Duodenal mucosa (tissue), 2 donors: ENCODE measurements at regions not wholly inside any gene's neighbourhood (a gene's known extent, or its start where the extent isn't known, plus 50 kb on each side); places are given as distances from the start of the nearest gene placed in this dataset.

Source experiments
- H3K27ac ChIP-seq: one replicate; pipeline ENCODE4 v1.7.0; 2013; ENCODE audit warnings: low read depth, low read length
- H3K27me3 ChIP-seq, 2 donors: one replicate each; pipeline ENCODE4 v1.7.0; 2013; ENCODE audit warnings: low read length in 2 of 2, control low read depth in 1 of 2; ENCODE audit not compliant: insufficient read depth in 2 of 2, control insufficient read depth in 1 of 2
- H3K36me3 ChIP-seq, 2 donors: one replicate each; pipeline ENCODE4 v1.7.0; 2013; ENCODE audit warnings: low read length in 2 of 2, control low read depth in 1 of 2; ENCODE audit not compliant: insufficient read depth in 2 of 2, control insufficient read depth in 1 of 2
- H3K4me1 ChIP-seq, 2 donors: one replicate each; pipeline ENCODE4 v1.7.0; 2013; ENCODE audit warnings: low read length in 2 of 2, control low read depth in 1 of 2; ENCODE audit not compliant: insufficient read depth in 2 of 2, control insufficient read depth in 1 of 2
- H3K4me3 ChIP-seq, 2 donors: one replicate each; pipeline ENCODE4 v1.7.0; 2013; ENCODE audit warnings: low read length in 2 of 2, low read depth in 1 of 2
- H3K9ac ChIP-seq, 2 donors: one replicate each; pipeline ENCODE4 v1.7.0; 2013; ENCODE audit warnings: low read length in 2 of 2, low read depth in 1 of 2
- H3K9me3 ChIP-seq, 2 donors: one replicate each; pipeline ENCODE4 v1.7.0; 2013; ENCODE audit warnings: low read length in 2 of 2, control low read depth in 1 of 2; ENCODE audit not compliant: control insufficient read depth in 1 of 2

DNA sequence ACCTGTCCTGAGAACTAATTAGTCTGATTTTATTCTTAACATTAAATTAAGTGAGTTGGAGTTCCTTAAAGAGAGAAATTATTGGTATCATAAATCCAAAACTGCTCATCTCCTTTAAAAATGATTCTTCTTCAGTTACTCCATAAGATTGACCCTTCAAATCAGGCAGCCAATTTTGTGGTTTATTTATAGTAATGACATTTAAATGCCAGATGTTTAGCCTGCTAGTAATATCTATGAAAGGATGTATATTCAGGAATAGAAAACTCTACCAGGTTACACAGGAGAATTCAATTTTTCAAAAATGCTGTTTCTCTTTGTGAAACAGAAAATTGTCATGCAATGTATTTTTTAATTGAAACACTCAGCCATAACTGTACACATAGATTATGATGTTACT is 457.8 kb upstream of the ROBO2 start:
- Histone ChIP-seq H3K36me3 (no peaks in the 10 kb centered on the region), H3K4me3 (no peak overlapping the region), H3K4me1 (no peaks in the 10 kb centered on the region), H3K9me3 (no peaks in the 10 kb centered on the region), H3K27ac (no peak overlapping the region), H3K27me3 (no peaks in the 10 kb centered on the region), H3K9ac (no peak overlapping the region)

DNA sequence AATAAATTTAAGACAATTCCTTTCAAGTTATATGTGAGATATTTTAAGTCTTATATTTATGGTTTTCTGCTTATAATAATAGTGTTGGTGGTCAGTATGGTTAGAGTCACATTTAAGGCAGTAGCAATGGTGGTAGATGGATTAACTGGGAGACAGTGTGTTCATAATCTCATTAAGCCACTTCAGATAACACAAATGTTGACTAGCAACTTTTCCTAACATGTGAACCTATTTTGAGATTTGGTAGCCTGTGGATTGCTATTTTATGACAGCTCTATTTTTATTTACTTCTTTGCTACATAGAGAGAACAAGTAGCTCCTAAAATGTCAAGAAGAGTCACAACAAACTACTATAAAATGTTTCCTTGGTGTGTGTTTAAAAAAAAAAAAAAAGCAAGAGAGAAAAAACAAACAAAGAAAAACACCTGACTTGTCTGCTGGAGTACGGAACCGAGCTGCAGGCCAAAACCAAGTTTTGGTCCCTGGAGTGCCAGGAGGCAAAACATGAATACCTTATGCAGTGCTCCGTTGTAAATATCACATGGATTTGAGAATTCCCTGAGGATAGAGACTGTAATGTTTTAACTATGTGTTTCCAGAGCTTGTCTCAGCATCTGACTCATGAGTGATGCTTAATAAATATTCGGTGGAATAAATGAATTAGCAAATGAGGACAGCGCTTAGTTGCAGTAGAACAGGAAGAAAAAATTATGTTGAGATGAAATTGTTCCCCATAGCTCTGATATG is 457.1 kb upstream of the ROBO2 start:
- Histone ChIP-seq H3K4me1 (no peaks in the 10 kb centered on the region), H3K4me3 (no peak overlapping the region), H3K27me3 (no peaks in the 10 kb centered on the region), H3K9ac (no peak overlapping the region), H3K27ac (no peak overlapping the region), H3K9me3 (no peaks in the 10 kb centered on the region), H3K36me3 (no peaks in the 10 kb centered on the region)

DNA sequence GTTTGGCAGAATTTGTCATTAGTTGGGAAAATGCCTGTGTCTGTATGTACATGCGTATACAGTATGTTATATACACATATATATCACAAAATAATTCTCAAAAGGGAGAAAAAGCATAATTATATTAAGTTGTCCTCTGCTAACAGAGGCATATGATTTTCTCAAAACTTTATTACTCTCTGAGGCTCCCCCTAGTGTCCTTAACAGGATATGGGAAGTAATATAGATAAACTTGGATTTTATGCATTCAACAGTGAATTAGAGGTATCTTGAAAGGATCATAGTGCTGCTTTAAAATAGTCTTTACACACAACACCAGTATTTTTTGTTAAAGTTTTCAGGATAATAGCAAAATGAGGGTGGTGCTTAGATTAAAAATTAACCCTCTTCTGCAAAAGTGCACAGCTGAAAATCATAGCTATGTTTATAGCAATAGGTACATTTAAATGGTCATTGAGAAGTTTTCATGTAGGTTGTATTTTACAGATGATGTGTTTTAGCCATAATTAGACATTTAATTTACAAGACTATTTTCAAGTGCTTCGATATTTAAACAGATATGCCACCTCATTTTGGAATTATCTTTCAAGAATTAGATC is 454.0 kb upstream of the ROBO2 start:
- no peaks in the 10 kb centered on the region for H3K27me3 ChIP-seq
- no peak overlapping the region for H3K4me3 ChIP-seq
- no peak overlapping the region for H3K27ac ChIP-seq
- no peaks in the 10 kb centered on the region for H3K36me3 ChIP-seq
- H3K9me3 ChIP-seq: no peaks in the 10 kb centered on the region
- H3K9ac ChIP-seq: no peak overlapping the region
- no peaks in the 10 kb centered on the region for H3K4me1 ChIP-seq

DNA sequence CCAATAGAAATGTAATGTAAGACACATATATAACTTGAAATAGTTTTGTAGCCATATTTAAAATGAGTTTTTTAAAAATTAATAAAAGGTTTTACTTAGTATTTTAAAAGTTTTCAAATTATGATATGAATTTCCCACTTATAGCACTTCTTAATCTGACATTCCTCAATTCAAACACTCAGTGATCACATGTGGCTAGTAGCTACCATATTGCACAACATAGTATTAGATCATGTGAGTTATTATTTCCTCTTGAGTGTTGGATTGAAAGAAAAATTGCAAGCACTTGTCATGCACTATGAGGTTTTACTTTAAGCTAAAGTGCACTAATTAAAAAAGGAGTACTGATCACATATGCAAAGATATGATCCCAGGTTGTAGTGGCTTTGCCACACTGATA is 453.4 kb upstream of the ROBO2 start:
- no peak overlapping the region for H3K27ac ChIP-seq
- no peaks in the 10 kb centered on the region for H3K4me1 ChIP-seq
- H3K9ac ChIP-seq: no peak overlapping the region
- no peak overlapping the region for H3K4me3 ChIP-seq
- H3K27me3 ChIP-seq: no peaks in the 10 kb centered on the region
- no peaks in the 10 kb centered on the region for H3K36me3 ChIP-seq
- H3K9me3 ChIP-seq: no peaks in the 10 kb centered on the region

DNA sequence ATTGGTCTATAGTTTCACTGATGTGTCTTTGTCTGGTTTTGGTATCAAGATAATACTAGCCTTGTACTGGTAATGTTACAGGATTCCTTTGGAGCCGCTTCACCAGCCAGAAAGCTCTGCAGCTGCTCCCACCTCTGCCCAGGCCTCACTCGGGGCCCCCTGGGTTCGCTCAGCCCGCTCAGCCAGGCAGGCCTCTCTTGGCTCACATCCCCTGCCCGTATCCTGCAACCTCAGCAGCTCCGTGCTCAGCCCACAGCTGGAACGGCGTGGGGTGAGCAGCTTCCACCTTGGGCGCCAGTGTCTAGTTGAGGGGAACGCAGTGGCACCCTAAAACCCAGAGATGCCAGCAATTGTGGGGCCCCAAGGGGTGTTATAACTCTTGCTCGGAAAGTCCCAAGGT is 429.7 kb upstream of the ROBO2 start:
- H3K36me3 ChIP-seq: no peaks in the 10 kb centered on the region
- H3K9ac ChIP-seq: no peak overlapping the region
- no peaks in the 10 kb centered on the region for H3K27me3 ChIP-seq
- no peaks in the 10 kb centered on the region for H3K9me3 ChIP-seq
- no peak overlapping the region for H3K27ac ChIP-seq
- no peak overlapping the region for H3K4me3 ChIP-seq
- peaks cover 0 to 3% of the 10 kb centered on the region in 2 donors for H3K4me1 ChIP-seq

DNA sequence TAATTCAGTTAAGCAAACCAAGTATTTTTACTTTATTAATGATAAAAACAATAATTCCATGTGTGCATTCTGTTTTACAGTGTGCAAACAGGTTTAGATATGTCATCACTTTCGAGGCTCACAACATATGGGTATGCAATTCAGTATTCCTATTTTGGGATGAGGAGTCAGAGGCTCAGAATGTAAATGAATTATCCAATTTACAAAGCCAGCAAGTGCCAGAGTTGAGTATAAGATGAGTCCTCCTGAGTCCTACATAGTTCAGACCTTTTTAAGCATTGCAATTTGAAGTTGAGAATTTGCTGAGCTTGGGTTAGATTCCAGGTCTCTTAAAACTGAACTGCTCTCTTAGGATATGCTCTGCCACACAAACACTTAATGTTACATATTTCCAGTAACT is 424.2 kb upstream of the ROBO2 start:
- H3K4me1 ChIP-seq: peaks cover 0 to 3% of the 10 kb centered on the region in 2 donors
- H3K4me3 ChIP-seq: no peak overlapping the region
- H3K27me3 ChIP-seq: no peaks in the 10 kb centered on the region
- H3K9me3 ChIP-seq: no peaks in the 10 kb centered on the region
- H3K9ac ChIP-seq: no peak overlapping the region
- no peak overlapping the region for H3K27ac ChIP-seq
- no peaks in the 10 kb centered on the region for H3K36me3 ChIP-seq

DNA sequence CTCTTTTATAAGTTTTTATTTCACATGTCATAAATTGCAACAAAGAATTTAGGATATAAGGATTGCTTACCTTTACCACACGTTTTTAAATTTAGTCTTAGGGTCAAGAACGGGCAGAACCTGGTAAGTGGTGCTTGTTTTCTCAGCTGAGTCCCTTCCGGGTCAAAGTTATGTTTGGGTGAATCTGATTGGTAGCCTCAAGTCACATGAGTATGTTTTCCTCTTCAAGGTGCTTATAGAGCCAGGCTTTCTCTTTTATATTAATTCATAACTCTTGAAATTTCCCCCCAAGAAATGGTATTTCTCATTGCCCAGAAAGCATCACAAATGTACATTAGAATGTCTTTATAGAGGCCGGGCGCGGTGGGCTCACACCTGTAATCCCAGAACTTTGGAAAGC is 415.7 kb upstream of the ROBO2 start:
- Histone ChIP-seq H3K9ac (no peak overlapping the region), H3K27ac (no peak overlapping the region), H3K36me3 (no peaks in the 10 kb centered on the region), H3K4me3 (no peak overlapping the region), H3K27me3 (no peaks in the 10 kb centered on the region), H3K4me1 (no peaks in the 10 kb centered on the region), H3K9me3 (no peaks in the 10 kb centered on the region)

DNA sequence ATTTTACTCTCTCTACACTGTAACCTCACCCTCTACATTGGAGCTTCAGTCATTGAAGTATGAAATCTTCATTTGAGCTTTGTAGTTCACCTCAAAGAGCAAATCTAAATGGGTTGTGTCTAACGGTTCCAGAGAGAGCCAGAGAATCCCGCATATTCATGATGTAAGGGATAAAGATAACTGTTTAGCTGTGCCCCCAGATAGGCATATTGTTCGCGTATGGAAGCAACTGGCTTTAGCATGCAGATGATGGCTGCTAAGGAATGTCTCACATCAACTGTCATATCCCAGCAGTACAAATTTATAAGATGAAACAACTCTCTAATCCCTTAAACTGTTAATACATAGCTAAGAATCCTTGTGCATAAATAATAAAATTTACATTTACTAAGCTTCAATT is 412.7 kb upstream of the ROBO2 start:
- no peak overlapping the region for H3K4me3 ChIP-seq
- H3K27ac ChIP-seq: no peak overlapping the region
- H3K9ac ChIP-seq: no peak overlapping the region
- H3K36me3 ChIP-seq: no peaks in the 10 kb centered on the region
- H3K4me1 ChIP-seq: no peaks in the 10 kb centered on the region
- peaks cover 0 to 3% of the 10 kb centered on the region in 2 donors for H3K9me3 ChIP-seq
- H3K27me3 ChIP-seq: no peaks in the 10 kb centered on the region

DNA sequence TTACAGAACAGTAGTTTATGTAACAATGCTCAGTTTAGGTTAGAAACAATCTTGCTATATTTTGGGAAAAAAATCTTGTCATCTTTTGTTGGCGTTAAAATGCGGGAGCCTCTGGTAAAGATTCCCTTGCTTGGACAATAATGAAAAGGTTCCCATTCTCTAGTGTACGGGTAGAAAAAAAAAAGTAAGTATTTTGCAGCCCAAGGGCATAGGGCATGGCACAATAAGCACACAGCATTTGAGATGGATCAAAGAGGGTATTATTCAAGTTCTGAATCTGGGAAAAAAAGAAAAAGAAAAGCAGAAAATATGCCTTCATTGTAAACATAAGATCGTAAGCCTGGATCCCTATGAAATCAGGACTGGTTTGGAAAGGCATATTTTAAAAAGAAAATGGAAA is 408.6 kb upstream of the ROBO2 start:
- Histone ChIP-seq H3K4me1 (no peaks in the 10 kb centered on the region), H3K4me3 (no peak overlapping the region), H3K27ac (no peak overlapping the region), H3K9me3 (peaks cover 0 to 3% of the 10 kb centered on the region in 2 donors), H3K27me3 (no peaks in the 10 kb centered on the region), H3K9ac (no peak overlapping the region), H3K36me3 (no peaks in the 10 kb centered on the region)

DNA sequence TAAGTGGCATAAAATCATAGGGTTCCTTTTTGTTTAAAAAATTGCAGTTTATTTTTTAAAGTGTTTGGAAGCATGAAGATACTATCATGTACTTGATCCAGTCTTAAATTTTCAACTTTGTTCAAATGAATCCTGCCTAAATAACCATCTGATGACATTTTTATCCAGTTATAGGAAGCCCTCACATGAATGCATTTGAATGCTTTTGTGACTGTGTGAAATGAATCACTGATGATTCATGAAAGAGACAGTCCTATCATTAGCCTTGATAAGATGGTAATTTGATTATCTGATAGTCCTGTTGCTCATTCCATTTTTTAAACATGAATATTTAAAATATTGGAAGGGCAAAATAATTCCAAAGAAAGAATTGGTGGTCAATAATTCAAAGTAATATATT is 401.9 kb upstream of the ROBO2 start:
- Histone ChIP-seq H3K4me3 (no peak overlapping the region), H3K27me3 (no peaks in the 10 kb centered on the region), H3K36me3 (no peaks in the 10 kb centered on the region), H3K4me1 (no peaks in the 10 kb centered on the region), H3K9me3 (no peaks in the 10 kb centered on the region), H3K9ac (no peak overlapping the region), H3K27ac (no peak overlapping the region)
